Activated naive CD4-positive, alpha-beta T cell treated with anti-CD3 and anti-CD28 coated beads, Interleukin-2, amount 50 U/mL, for 24 hours (primary cell): ENCODE measurements at regions not wholly inside any gene's neighbourhood (a gene's known extent, or its start where the extent isn't known, plus 50 kb on each side); places are given as distances from the start of the nearest gene placed in this dataset.
"Not testable (repeated sequence)": the region's sequence is repeated elsewhere in the genome, so short reads cannot be mapped to it uniquely, and the experiment has no call there.

Experiments used
- H3K27ac Mint-ChIP-seq: one replicate; pipeline ENCODE4 v1.8.0; 2021; ENCODE audit warnings: mild to moderate bottlenecking, mixed read lengths
- H3K27me3 Mint-ChIP-seq: one replicate; pipeline ENCODE4 v1.8.0; 2021; ENCODE audit warnings: mixed read lengths
- H3K36me3 Mint-ChIP-seq: one replicate; pipeline ENCODE4 v1.8.0; 2021; ENCODE audit warnings: mixed read lengths
- H3K4me1 Mint-ChIP-seq: one replicate; pipeline ENCODE4 v1.8.0; 2021; ENCODE audit warnings: mixed read lengths
- H3K4me3 Mint-ChIP-seq: one replicate; pipeline ENCODE4 v1.8.0; 2021; ENCODE audit warnings: mild to moderate bottlenecking, mixed read lengths
- H3K9me3 Mint-ChIP-seq: one replicate; pipeline ENCODE4 v1.8.0; 2021; ENCODE audit warnings: mixed read lengths

- Mint-ChIP-seq H3K4me3 (no peak overlapping the region), H3K27me3 (peaks cover 27% of the 10 kb centered on the region), H3K9me3 (no peaks in the 10 kb centered on the region), H3K4me1 (peaks cover 7% of the 10 kb centered on the region), H3K36me3 (no peaks in the 10 kb centered on the region), H3K27ac (no peak overlapping the region)
These were observed 172.4 kb downstream of the LACC1 start for GRCh38 chr13:44051918-44052675.

GRCh38 chr13:44052780-44053184, 173.1 kb downstream of the LACC1 start:
- H3K4me3 Mint-ChIP-seq, result no peak overlapping the region
- no peak overlapping the region for H3K27ac Mint-ChIP-seq
- no peaks in the 10 kb centered on the region for H3K9me3 Mint-ChIP-seq
- H3K4me1 Mint-ChIP-seq, result peaks cover 7% of the 10 kb centered on the region
- peaks cover 27% of the 10 kb centered on the region for H3K27me3 Mint-ChIP-seq
- H3K36me3 Mint-ChIP-seq, result no peaks in the 10 kb centered on the region

GRCh38 chr13:44053208-44053607, 173.5 kb downstream of the LACC1 start:
- Mint-ChIP-seq H3K4me3 (no peak overlapping the region), H3K36me3 (no peaks in the 10 kb centered on the region), H3K27ac (no peak overlapping the region), H3K9me3 (no peaks in the 10 kb centered on the region), H3K27me3 (peaks cover 24% of the 10 kb centered on the region), H3K4me1 (peaks cover 7% of the 10 kb centered on the region)

- H3K27ac Mint-ChIP-seq, result no peak overlapping the region
- H3K4me1 Mint-ChIP-seq, result peaks cover 7% of the 10 kb centered on the region
- H3K27me3 Mint-ChIP-seq, result peaks cover 24% of the 10 kb centered on the region
- H3K36me3 Mint-ChIP-seq, result no peaks in the 10 kb centered on the region
- no peak overlapping the region for H3K4me3 Mint-ChIP-seq
- H3K9me3 Mint-ChIP-seq, result no peaks in the 10 kb centered on the region
These were observed 174.8 kb downstream of the LACC1 start for GRCh38 chr13:44054525-44054924.

- H3K4me1 Mint-ChIP-seq, H3K4me3 Mint-ChIP-seq, H3K27ac Mint-ChIP-seq, H3K9me3 Mint-ChIP-seq, H3K36me3 Mint-ChIP-seq: not testable (repeated sequence)
- peaks cover 24% of the 10 kb centered on the region for H3K27me3 Mint-ChIP-seq
These were observed 176.0 kb downstream of the LACC1 start for GRCh38 chr13:44055681-44056080.

GRCh38 chr13:44058067-44058466, 178.4 kb downstream of the LACC1 start:
- Mint-ChIP-seq H3K27ac (no peak overlapping the region), H3K4me1 (peaks cover 7% of the 10 kb centered on the region), H3K27me3 (peaks cover 19% of the 10 kb centered on the region), H3K4me3 (no peak overlapping the region), H3K9me3 (no peaks in the 10 kb centered on the region), H3K36me3 (no peaks in the 10 kb centered on the region)

- peaks cover 16% of the 10 kb centered on the region for H3K27me3 Mint-ChIP-seq
- no peaks in the 10 kb centered on the region for H3K36me3 Mint-ChIP-seq
- H3K27ac Mint-ChIP-seq, result no peak overlapping the region
- no peak overlapping the region for H3K4me3 Mint-ChIP-seq
- no peaks in the 10 kb centered on the region for H3K9me3 Mint-ChIP-seq
- peaks cover 7% of the 10 kb centered on the region for H3K4me1 Mint-ChIP-seq
These were observed 179.0 kb downstream of the LACC1 start for GRCh38 chr13:44058624-44059215.

- H3K36me3 Mint-ChIP-seq, result no peaks in the 10 kb centered on the region
- no peak overlapping the region for H3K4me3 Mint-ChIP-seq
- peaks cover 11% of the 10 kb centered on the region for H3K27me3 Mint-ChIP-seq
- no peak overlapping the region for H3K27ac Mint-ChIP-seq
- peaks cover 3% of the 10 kb centered on the region for H3K9me3 Mint-ChIP-seq
- no peaks in the 10 kb centered on the region for H3K4me1 Mint-ChIP-seq
These were observed 182.2 kb downstream of the LACC1 start for GRCh38 chr13:44061876-44062275.

- peaks cover 4% of the 10 kb centered on the region for H3K9me3 Mint-ChIP-seq
- H3K4me3 Mint-ChIP-seq, result no peak overlapping the region
- H3K4me1 Mint-ChIP-seq, result no peaks in the 10 kb centered on the region
- no peak overlapping the region for H3K27ac Mint-ChIP-seq
- H3K27me3 Mint-ChIP-seq, result peaks cover 8% of the 10 kb centered on the region
- no peaks in the 10 kb centered on the region for H3K36me3 Mint-ChIP-seq
These were observed 183.8 kb downstream of the LACC1 start for GRCh38 chr13:44063467-44063866.

- H3K27me3 Mint-ChIP-seq, result peaks cover 8% of the 10 kb centered on the region
These were observed 184.2 kb downstream of the LACC1 start for GRCh38 chr13:44063881-44064280.

GRCh38 chr13:44064357-44064756, 184.7 kb downstream of the LACC1 start:
- Mint-ChIP-seq H3K27ac (no peak overlapping the region), H3K36me3 (no peaks in the 10 kb centered on the region), H3K9me3 (peaks cover 8% of the 10 kb centered on the region), H3K27me3 (peaks cover 11% of the 10 kb centered on the region), H3K4me3 (no peak overlapping the region), H3K4me1 (no peaks in the 10 kb centered on the region)

More at GRCh38 chr13:44063881-44064280, 184.2 kb downstream of the LACC1 start:
- Mint-ChIP-seq H3K36me3 (no peaks in the 10 kb centered on the region), H3K4me1 (no peaks in the 10 kb centered on the region), H3K4me3 (no peak overlapping the region), H3K27ac (no peak overlapping the region), H3K9me3 (peaks cover 4% of the 10 kb centered on the region)

GRCh38 chr13:44068169-44068568, 188.5 kb downstream of the LACC1 start:
- no peaks in the 10 kb centered on the region for H3K4me1 Mint-ChIP-seq
- peaks cover 20% of the 10 kb centered on the region for H3K9me3 Mint-ChIP-seq
- no peak overlapping the region for H3K4me3 Mint-ChIP-seq
- peaks cover 6% of the 10 kb centered on the region for H3K36me3 Mint-ChIP-seq
- H3K27me3 Mint-ChIP-seq, result peaks cover 12% of the 10 kb centered on the region
- H3K27ac Mint-ChIP-seq, result no peak overlapping the region

- Mint-ChIP-seq H3K27ac (no peak overlapping the region), H3K27me3 (peaks cover 12% of the 10 kb centered on the region), H3K36me3 (peaks cover 6% of the 10 kb centered on the region), H3K9me3 (peaks cover 23% of the 10 kb centered on the region), H3K4me1 (no peaks in the 10 kb centered on the region), H3K4me3 (no peak overlapping the region)
These were observed 189.0 kb downstream of the LACC1 start for GRCh38 chr13:44068737-44069136.

GRCh38 chr13:44072536-44072935, 192.8 kb downstream of the LACC1 start:
- Mint-ChIP-seq H3K36me3 (peaks cover 6% of the 10 kb centered on the region), H3K4me3 (no peak overlapping the region), H3K27me3 (peaks cover 5% of the 10 kb centered on the region), H3K4me1 (no peaks in the 10 kb centered on the region), H3K9me3 (peaks cover 19% of the 10 kb centered on the region), H3K27ac (no peak overlapping the region)

GRCh38 chr13:44074611-44075010, 194.9 kb downstream of the LACC1 start:
- Mint-ChIP-seq H3K9me3 (peaks cover 13% of the 10 kb centered on the region), H3K36me3 (peaks cover 6% of the 10 kb centered on the region), H3K4me1 (no peaks in the 10 kb centered on the region)

GRCh38 chr13:44075113-44075512, 195.4 kb downstream of the LACC1 start:
- H3K36me3 Mint-ChIP-seq, result peaks cover 6% of the 10 kb centered on the region
- H3K4me1 Mint-ChIP-seq, result no peaks in the 10 kb centered on the region
- peaks cover 11% of the 10 kb centered on the region for H3K9me3 Mint-ChIP-seq
- no peak overlapping the region for H3K27ac Mint-ChIP-seq
- no peak overlapping the region for H3K4me3 Mint-ChIP-seq
- H3K27me3 Mint-ChIP-seq, result no peaks in the 10 kb centered on the region

More at GRCh38 chr13:44074611-44075010, 194.9 kb downstream of the LACC1 start:
- no peak overlapping the region for H3K4me3 Mint-ChIP-seq
- no peak overlapping the region for H3K27ac Mint-ChIP-seq
- H3K27me3 Mint-ChIP-seq, result peaks cover 1% of the 10 kb centered on the region
